SU-DHL-6 (cell line): ENCODE measurements at regions not wholly inside any gene's neighbourhood (a gene's known extent, or its start where the extent isn't known, plus 50 kb on each side); places are given as distances from the start of the nearest gene placed in this dataset.

Experiments used
- EZH2phosphoT487 ChIP-seq: fragments of 200-600 bp; sonication (generic), shearing (Covaris generic); conservative IDR thresholded peaks from 2 replicates; pipeline ENCODE4 v1.6.1; 2018; ENCODE audit warnings: mild to moderate bottlenecking, antibody characterized with exemption, low read length, moderate library complexity, mixed read lengths
- TF ChIP-seq, protein P1 (sequence below): fragments of 200-600 bp; sonication (generic); IDR thresholded peaks from one replicate; pipeline ENCODE4 v1.5.1; 2017; ENCODE audit warnings: antibody characterized with exemption, mild to moderate bottlenecking, low read length, moderate library complexity; ENCODE audit not compliant: insufficient read depth, poor library complexity, severe bottlenecking

GRCh38 chr3:106985721-106986120, 391.5 kb upstream of the CCDC54 start:
- TF ChIP-seq, protein P1, sequence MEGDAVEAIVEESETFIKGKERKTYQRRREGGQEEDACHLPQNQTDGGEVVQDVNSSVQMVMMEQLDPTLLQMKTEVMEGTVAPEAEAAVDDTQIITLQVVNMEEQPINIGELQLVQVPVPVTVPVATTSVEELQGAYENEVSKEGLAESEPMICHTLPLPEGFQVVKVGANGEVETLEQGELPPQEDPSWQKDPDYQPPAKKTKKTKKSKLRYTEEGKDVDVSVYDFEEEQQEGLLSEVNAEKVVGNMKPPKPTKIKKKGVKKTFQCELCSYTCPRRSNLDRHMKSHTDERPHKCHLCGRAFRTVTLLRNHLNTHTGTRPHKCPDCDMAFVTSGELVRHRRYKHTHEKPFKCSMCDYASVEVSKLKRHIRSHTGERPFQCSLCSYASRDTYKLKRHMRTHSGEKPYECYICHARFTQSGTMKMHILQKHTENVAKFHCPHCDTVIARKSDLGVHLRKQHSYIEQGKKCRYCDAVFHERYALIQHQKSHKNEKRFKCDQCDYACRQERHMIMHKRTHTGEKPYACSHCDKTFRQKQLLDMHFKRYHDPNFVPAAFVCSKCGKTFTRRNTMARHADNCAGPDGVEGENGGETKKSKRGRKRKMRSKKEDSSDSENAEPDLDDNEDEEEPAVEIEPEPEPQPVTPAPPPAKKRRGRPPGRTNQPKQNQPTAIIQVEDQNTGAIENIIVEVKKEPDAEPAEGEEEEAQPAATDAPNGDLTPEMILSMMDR = no peak
- no peak for TF ChIP-seq EZH2phosphoT487
